GM12801 (cell line): ENCODE measurements at regions not wholly inside any gene's neighbourhood (a gene's known extent, or its start where the extent isn't known, plus 50 kb on each side); places are given as distances from the start of the nearest gene placed in this dataset.

ENCODE experiments used
- CTCF ChIP-seq: IDR thresholded peaks from one replicate; pipeline ENCODE4 v1.5.1; 2011; ENCODE audit warnings: control low read depth; ENCODE audit not compliant: insufficient read length; ENCODE audit errors: extremely low read depth

DNA sequence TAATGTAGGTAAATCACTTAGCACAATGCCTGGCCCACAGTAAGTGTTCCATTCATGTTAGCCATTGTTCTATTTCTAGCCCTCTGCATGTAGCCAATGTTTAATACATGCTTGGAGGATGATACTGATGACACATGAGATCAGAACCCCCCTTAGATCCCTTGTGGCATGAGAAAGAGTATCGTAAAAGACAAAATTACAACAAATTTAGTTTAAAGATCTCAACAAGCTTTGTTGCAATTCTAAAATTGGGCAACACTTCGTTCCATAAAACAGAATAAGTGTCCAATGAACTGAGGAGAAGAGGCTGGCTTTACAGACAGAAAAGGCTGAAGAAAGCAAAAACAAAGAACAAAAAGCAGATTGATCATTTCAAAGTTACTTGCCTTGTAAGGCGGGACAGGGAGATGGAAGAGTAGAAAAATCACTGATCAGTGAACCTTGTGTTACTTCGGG, 148.7 kb upstream of the SLC1A4 start:
- no peak for TF ChIP-seq CTCF

GRCh38 chr2:64841461-64841860, 147.7 kb upstream of the SLC1A4 start:
- TF ChIP-seq CTCF = no peak

DNA sequence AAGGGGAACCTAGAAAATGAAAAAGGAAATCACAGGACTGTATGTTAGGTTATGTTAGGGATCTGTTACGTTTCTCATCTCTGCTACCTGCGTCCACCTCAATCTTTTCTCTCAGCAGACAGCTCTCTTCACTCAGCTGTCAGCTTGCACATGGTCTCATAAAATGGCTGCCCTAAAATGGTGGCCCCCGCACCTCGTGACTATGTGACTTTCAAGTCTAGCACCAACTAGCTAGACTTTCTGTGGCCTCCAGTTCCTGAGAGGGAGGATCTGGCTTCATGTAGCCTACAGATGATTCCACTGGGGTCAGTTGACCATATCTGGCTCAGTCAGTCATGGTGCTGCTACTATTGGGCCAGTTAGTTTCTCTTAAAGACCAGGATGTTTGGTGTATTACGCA, 147.2 kb upstream of the SLC1A4 start:
- TF ChIP-seq CTCF = no peak

- no peak for TF ChIP-seq CTCF
Observed at GRCh38 chr2:64844087-64844486, 145.1 kb upstream of the SLC1A4 start.

- TF ChIP-seq CTCF = no peak
Observed at GRCh38 chr2:64845273-64845905, 143.8 kb upstream of the SLC1A4 start.

DNA sequence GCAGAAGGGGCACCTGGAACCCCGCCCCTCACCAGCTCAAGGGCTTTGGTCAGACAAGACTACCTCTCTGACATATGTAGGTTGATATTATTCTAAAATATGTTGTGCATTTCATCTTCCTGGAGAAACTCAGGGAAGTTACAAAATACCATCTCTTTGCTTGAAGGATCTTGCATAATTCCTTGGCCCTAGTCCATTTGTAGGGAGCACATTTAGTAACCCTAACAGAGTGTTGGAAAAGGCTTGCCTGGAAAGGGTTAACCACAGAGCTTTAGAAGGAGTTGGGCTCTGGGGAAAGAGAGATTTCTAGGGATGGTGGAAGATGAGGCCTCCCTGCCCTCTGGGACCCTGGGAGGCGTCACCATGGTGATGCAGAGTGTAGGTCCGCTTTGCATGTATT, 143.0 kb upstream of the SLC1A4 start:
- no peak for TF ChIP-seq CTCF

DNA sequence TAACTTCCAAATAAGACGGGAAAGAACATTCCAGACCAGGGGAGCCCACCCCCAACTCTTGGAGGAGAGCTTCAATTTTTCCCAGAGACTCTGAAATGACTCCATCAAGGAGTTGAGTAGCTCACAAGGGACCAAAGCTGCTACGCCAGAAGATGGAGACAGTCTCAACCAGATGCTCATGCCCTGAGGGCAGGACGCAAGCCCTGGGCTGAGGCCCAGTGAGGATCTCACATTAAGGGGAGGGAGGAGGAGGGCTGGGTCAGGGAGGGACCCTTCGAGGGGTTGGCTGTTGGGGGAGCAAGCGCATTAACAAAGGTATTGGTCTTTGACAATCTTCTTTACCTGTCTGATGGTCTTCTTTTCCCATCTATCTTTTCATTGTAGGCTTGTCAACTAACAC, 141.3 kb upstream of the SLC1A4 start:
- no peak for TF ChIP-seq CTCF
